ENCODE measurements at regions not wholly inside any gene's neighbourhood (a gene's known extent, or its start where the extent isn't known, plus 50 kb on each side); places are given as distances from the start of the nearest gene placed in this dataset.

- Histone ChIP-seq H3K4me3 (ENCODE audit: low read depth in 1 of 2, low read length in 2 of 2) (no peak overlapping the region), H3K9me3 (ENCODE audit: control insufficient read depth in 1 of 2, low read length in 2 of 2) (no peaks in the 10 kb centered on the region), H3K27ac (ENCODE audit: low read depth, low read length) (no peak overlapping the region), H3K9ac (ENCODE audit: low read depth in 1 of 2, low read length in 2 of 2) (no peak overlapping the region), H3K27me3 (ENCODE audit: control insufficient read depth in 1 of 2, insufficient read depth in 2 of 2, low read length in 2 of 2) (no peaks in the 10 kb centered on the region), H3K36me3 (ENCODE audit: control insufficient read depth in 1 of 2, insufficient read depth in 2 of 2, low read length in 2 of 2) (no peaks in the 10 kb centered on the region), H3K4me1 (ENCODE audit: control insufficient read depth in 1 of 2, insufficient read depth in 2 of 2, low read length in 2 of 2) (peaks cover 24 to 28% of the 10 kb centered on the region in 2 donors)
These were observed 141.6 kb downstream of the DACT1 start for GRCh38 chr14:58779376-58779775.

GRCh38 chr14:58780185-58780584, 142.4 kb downstream of the DACT1 start:
- H3K9ac ChIP-seq (ENCODE audit: low read depth in 1 of 2, low read length in 2 of 2), result no peak overlapping the region
- no peak overlapping the region for H3K27ac ChIP-seq (ENCODE audit: low read depth, low read length)
- H3K4me1 ChIP-seq (ENCODE audit: control insufficient read depth in 1 of 2, insufficient read depth in 2 of 2, low read length in 2 of 2), result peaks cover 24 to 28% of the 10 kb centered on the region in 2 donors
- H3K4me3 ChIP-seq (ENCODE audit: low read depth in 1 of 2, low read length in 2 of 2), result no peak overlapping the region
- H3K9me3 ChIP-seq (ENCODE audit: control insufficient read depth in 1 of 2, low read length in 2 of 2), result no peaks in the 10 kb centered on the region
- H3K27me3 ChIP-seq (ENCODE audit: control insufficient read depth in 1 of 2, insufficient read depth in 2 of 2, low read length in 2 of 2), result no peaks in the 10 kb centered on the region
- H3K36me3 ChIP-seq (ENCODE audit: control insufficient read depth in 1 of 2, insufficient read depth in 2 of 2, low read length in 2 of 2), result no peaks in the 10 kb centered on the region

- H3K9me3 ChIP-seq (ENCODE audit: control insufficient read depth in 1 of 2, low read length in 2 of 2), result no peaks in the 10 kb centered on the region
- H3K4me3 ChIP-seq (ENCODE audit: low read depth in 1 of 2, low read length in 2 of 2), result no peak overlapping the region
- H3K36me3 ChIP-seq (ENCODE audit: control insufficient read depth in 1 of 2, insufficient read depth in 2 of 2, low read length in 2 of 2), result no peaks in the 10 kb centered on the region
- no peak overlapping the region for H3K9ac ChIP-seq (ENCODE audit: low read depth in 1 of 2, low read length in 2 of 2)
- peaks cover 24 to 28% of the 10 kb centered on the region in 2 donors for H3K4me1 ChIP-seq (ENCODE audit: control insufficient read depth in 1 of 2, insufficient read depth in 2 of 2, low read length in 2 of 2)
- H3K27me3 ChIP-seq (ENCODE audit: control insufficient read depth in 1 of 2, insufficient read depth in 2 of 2, low read length in 2 of 2), result no peaks in the 10 kb centered on the region
- H3K27ac ChIP-seq (ENCODE audit: low read depth, low read length), result no peak overlapping the region
These were observed 142.8 kb downstream of the DACT1 start for GRCh38 chr14:58780605-58781004.

- no peaks in the 10 kb centered on the region for H3K36me3 ChIP-seq (ENCODE audit: control insufficient read depth in 1 of 2, insufficient read depth in 2 of 2, low read length in 2 of 2)
These were observed 144.2 kb downstream of the DACT1 start for GRCh38 chr14:58782011-58782410.

GRCh38 chr14:58783792-58784511, 146.2 kb downstream of the DACT1 start:
- no peak overlapping the region for H3K4me3 ChIP-seq (ENCODE audit: low read depth in 1 of 2, low read length in 2 of 2)
- H3K9me3 ChIP-seq (ENCODE audit: control insufficient read depth in 1 of 2, low read length in 2 of 2), result no peaks in the 10 kb centered on the region
- H3K9ac ChIP-seq (ENCODE audit: low read depth in 1 of 2, low read length in 2 of 2), result no peak overlapping the region
- H3K36me3 ChIP-seq (ENCODE audit: control insufficient read depth in 1 of 2, insufficient read depth in 2 of 2, low read length in 2 of 2), result no peaks in the 10 kb centered on the region
- no peaks in the 10 kb centered on the region for H3K27me3 ChIP-seq (ENCODE audit: control insufficient read depth in 1 of 2, insufficient read depth in 2 of 2, low read length in 2 of 2)
- no peak overlapping the region for H3K27ac ChIP-seq (ENCODE audit: low read depth, low read length)
- H3K4me1 ChIP-seq (ENCODE audit: control insufficient read depth in 1 of 2, insufficient read depth in 2 of 2, low read length in 2 of 2), result peaks cover 14 to 21% of the 10 kb centered on the region in 2 donors

More at GRCh38 chr14:58782011-58782410, 144.2 kb downstream of the DACT1 start:
- Histone ChIP-seq H3K4me1 (ENCODE audit: control insufficient read depth in 1 of 2, insufficient read depth in 2 of 2, low read length in 2 of 2) (peaks cover 24 to 28% of the 10 kb centered on the region in 2 donors), H3K9me3 (ENCODE audit: control insufficient read depth in 1 of 2, low read length in 2 of 2) (no peaks in the 10 kb centered on the region), H3K4me3 (ENCODE audit: low read depth in 1 of 2, low read length in 2 of 2) (no peak overlapping the region), H3K27ac (ENCODE audit: low read depth, low read length) (no peak overlapping the region), H3K27me3 (ENCODE audit: control insufficient read depth in 1 of 2, insufficient read depth in 2 of 2, low read length in 2 of 2) (no peaks in the 10 kb centered on the region), H3K9ac (ENCODE audit: low read depth in 1 of 2, low read length in 2 of 2) (no peak overlapping the region)

GRCh38 chr14:58784931-58785330, 147.2 kb downstream of the DACT1 start:
- no peaks in the 10 kb centered on the region for H3K9me3 ChIP-seq (ENCODE audit: control insufficient read depth in 1 of 2, low read length in 2 of 2)
- no peak overlapping the region for H3K9ac ChIP-seq (ENCODE audit: low read depth in 1 of 2, low read length in 2 of 2)

GRCh38 chr14:58785701-58786100, 147.9 kb downstream of the DACT1 start:
- peaks cover 14 to 19% of the 10 kb centered on the region in 2 donors for H3K4me1 ChIP-seq (ENCODE audit: control insufficient read depth in 1 of 2, insufficient read depth in 2 of 2, low read length in 2 of 2)
- H3K27me3 ChIP-seq (ENCODE audit: control insufficient read depth in 1 of 2, insufficient read depth in 2 of 2, low read length in 2 of 2), result no peaks in the 10 kb centered on the region
- no peaks in the 10 kb centered on the region for H3K36me3 ChIP-seq (ENCODE audit: control insufficient read depth in 1 of 2, insufficient read depth in 2 of 2, low read length in 2 of 2)

More at GRCh38 chr14:58784931-58785330, 147.2 kb downstream of the DACT1 start:
- Histone ChIP-seq H3K4me3 (ENCODE audit: low read depth in 1 of 2, low read length in 2 of 2) (no peak overlapping the region), H3K36me3 (ENCODE audit: control insufficient read depth in 1 of 2, insufficient read depth in 2 of 2, low read length in 2 of 2) (no peaks in the 10 kb centered on the region), H3K27me3 (ENCODE audit: control insufficient read depth in 1 of 2, insufficient read depth in 2 of 2, low read length in 2 of 2) (no peaks in the 10 kb centered on the region), H3K27ac (ENCODE audit: low read depth, low read length) (no peak overlapping the region), H3K4me1 (ENCODE audit: control insufficient read depth in 1 of 2, insufficient read depth in 2 of 2, low read length in 2 of 2) (peaks cover 14 to 21% of the 10 kb centered on the region in 2 donors)

GRCh38 chr14:58787592-58787991, 149.8 kb downstream of the DACT1 start:
- no peak overlapping the region for H3K27ac ChIP-seq (ENCODE audit: low read depth, low read length)
- H3K9me3 ChIP-seq (ENCODE audit: control insufficient read depth in 1 of 2, low read length in 2 of 2), result no peaks in the 10 kb centered on the region
- H3K4me1 ChIP-seq (ENCODE audit: control insufficient read depth in 1 of 2, insufficient read depth in 2 of 2, low read length in 2 of 2), result peaks cover 6 to 7% of the 10 kb centered on the region in 2 donors
- H3K36me3 ChIP-seq (ENCODE audit: control insufficient read depth in 1 of 2, insufficient read depth in 2 of 2, low read length in 2 of 2), result no peaks in the 10 kb centered on the region
- no peaks in the 10 kb centered on the region for H3K27me3 ChIP-seq (ENCODE audit: control insufficient read depth in 1 of 2, insufficient read depth in 2 of 2, low read length in 2 of 2)
- no peak overlapping the region for H3K4me3 ChIP-seq (ENCODE audit: low read depth in 1 of 2, low read length in 2 of 2)
- H3K9ac ChIP-seq (ENCODE audit: low read depth in 1 of 2, low read length in 2 of 2), result no peak overlapping the region

More at GRCh38 chr14:58785701-58786100, 147.9 kb downstream of the DACT1 start:
- H3K4me3 ChIP-seq (ENCODE audit: low read depth in 1 of 2, low read length in 2 of 2), result no peak overlapping the region
- H3K9me3 ChIP-seq (ENCODE audit: control insufficient read depth in 1 of 2, low read length in 2 of 2), result no peaks in the 10 kb centered on the region
- no peak overlapping the region for H3K27ac ChIP-seq (ENCODE audit: low read depth, low read length)
- H3K9ac ChIP-seq (ENCODE audit: low read depth in 1 of 2, low read length in 2 of 2), result no peak overlapping the region

GRCh38 chr14:58788655-58789503, 151.1 kb downstream of the DACT1 start:
- Histone ChIP-seq H3K4me3 (ENCODE audit: low read depth in 1 of 2, low read length in 2 of 2) (no peak overlapping the region), H3K9ac (ENCODE audit: low read depth in 1 of 2, low read length in 2 of 2) (no peak overlapping the region)

GRCh38 chr14:58789736-58790135, 152.0 kb downstream of the DACT1 start:
- no peaks in the 10 kb centered on the region for H3K36me3 ChIP-seq (ENCODE audit: control insufficient read depth in 1 of 2, insufficient read depth in 2 of 2, low read length in 2 of 2)
- H3K9ac ChIP-seq (ENCODE audit: low read depth in 1 of 2, low read length in 2 of 2), result no peak overlapping the region
- H3K9me3 ChIP-seq (ENCODE audit: control insufficient read depth in 1 of 2, low read length in 2 of 2), result no peaks in the 10 kb centered on the region
- no peaks in the 10 kb centered on the region for H3K27me3 ChIP-seq (ENCODE audit: control insufficient read depth in 1 of 2, insufficient read depth in 2 of 2, low read length in 2 of 2)
- no peak overlapping the region for H3K4me3 ChIP-seq (ENCODE audit: low read depth in 1 of 2, low read length in 2 of 2)
- peaks cover 5 to 16% of the 10 kb centered on the region in 2 donors for H3K4me1 ChIP-seq (ENCODE audit: control insufficient read depth in 1 of 2, insufficient read depth in 2 of 2, low read length in 2 of 2)
- no peak overlapping the region for H3K27ac ChIP-seq (ENCODE audit: low read depth, low read length)

More at GRCh38 chr14:58788655-58789503, 151.1 kb downstream of the DACT1 start:
- Histone ChIP-seq H3K9me3 (ENCODE audit: control insufficient read depth in 1 of 2, low read length in 2 of 2) (no peaks in the 10 kb centered on the region), H3K36me3 (ENCODE audit: control insufficient read depth in 1 of 2, insufficient read depth in 2 of 2, low read length in 2 of 2) (no peaks in the 10 kb centered on the region), H3K4me1 (ENCODE audit: control insufficient read depth in 1 of 2, insufficient read depth in 2 of 2, low read length in 2 of 2) (peaks cover 5 to 13% of the 10 kb centered on the region in 2 donors), H3K27ac (ENCODE audit: low read depth, low read length) (no peak overlapping the region), H3K27me3 (ENCODE audit: control insufficient read depth in 1 of 2, insufficient read depth in 2 of 2, low read length in 2 of 2) (no peaks in the 10 kb centered on the region)

Data from duodenal mucosa (tissue), 2 donors.